ENCODE measurements at regions not wholly inside any gene's neighbourhood (a gene's known extent, or its start where the extent isn't known, plus 50 kb on each side); places are given as distances from the start of the nearest gene placed in this dataset.

DNA sequence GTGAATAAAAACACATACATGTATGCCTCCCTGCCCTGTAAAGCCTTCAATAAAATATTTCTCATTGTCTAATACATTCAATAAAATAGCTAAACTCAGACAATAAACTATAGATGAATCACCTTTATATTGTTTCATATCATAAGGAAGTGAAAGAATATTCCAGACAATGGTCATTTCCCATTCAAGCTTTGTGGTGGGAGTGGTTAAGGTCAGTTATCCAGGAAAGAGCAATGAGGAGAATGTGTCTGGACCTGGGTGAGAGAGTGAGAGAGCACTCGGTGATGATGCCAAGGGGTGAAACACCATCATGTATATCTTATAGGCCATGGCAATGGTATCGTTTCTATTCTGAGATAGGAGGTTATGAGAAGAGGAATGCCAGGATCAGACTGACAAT lies 197.8 kb downstream of the PDHA2 start:
- TF ChIP-seq, protein P1, sequence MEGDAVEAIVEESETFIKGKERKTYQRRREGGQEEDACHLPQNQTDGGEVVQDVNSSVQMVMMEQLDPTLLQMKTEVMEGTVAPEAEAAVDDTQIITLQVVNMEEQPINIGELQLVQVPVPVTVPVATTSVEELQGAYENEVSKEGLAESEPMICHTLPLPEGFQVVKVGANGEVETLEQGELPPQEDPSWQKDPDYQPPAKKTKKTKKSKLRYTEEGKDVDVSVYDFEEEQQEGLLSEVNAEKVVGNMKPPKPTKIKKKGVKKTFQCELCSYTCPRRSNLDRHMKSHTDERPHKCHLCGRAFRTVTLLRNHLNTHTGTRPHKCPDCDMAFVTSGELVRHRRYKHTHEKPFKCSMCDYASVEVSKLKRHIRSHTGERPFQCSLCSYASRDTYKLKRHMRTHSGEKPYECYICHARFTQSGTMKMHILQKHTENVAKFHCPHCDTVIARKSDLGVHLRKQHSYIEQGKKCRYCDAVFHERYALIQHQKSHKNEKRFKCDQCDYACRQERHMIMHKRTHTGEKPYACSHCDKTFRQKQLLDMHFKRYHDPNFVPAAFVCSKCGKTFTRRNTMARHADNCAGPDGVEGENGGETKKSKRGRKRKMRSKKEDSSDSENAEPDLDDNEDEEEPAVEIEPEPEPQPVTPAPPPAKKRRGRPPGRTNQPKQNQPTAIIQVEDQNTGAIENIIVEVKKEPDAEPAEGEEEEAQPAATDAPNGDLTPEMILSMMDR (conservative IDR thresholded peaks at IDR 0.05), result no peak
- no peak for TF ChIP-seq ZFX (IDR thresholded peaks at IDR 0.05)
